ENCODE measurements at regions not wholly inside any gene's neighbourhood (a gene's known extent, or its start where the extent isn't known, plus 50 kb on each side); places are given as distances from the start of the nearest gene placed in this dataset.

DNA sequence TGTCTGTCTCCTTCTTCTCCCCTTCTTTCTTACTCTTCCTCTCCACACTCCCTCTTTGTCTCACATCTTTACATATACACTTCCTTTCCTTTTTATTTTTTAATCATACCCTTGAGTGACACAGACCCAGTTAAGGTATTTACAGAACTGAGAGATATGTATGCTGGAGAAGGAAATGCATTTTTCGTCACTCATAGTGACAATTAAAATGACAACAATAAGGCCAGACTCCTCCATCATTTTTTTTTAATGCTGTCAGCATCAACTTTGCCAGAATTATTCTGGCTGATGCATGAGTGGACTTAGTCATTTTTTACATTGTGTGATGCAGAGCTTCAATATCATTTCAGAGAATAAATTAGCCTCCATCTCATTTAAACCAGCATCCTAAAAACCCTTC is 272.9 kb downstream of the TMEM38B start:
- no peak overlapping the region for H3K27ac ChIP-seq

DNA sequence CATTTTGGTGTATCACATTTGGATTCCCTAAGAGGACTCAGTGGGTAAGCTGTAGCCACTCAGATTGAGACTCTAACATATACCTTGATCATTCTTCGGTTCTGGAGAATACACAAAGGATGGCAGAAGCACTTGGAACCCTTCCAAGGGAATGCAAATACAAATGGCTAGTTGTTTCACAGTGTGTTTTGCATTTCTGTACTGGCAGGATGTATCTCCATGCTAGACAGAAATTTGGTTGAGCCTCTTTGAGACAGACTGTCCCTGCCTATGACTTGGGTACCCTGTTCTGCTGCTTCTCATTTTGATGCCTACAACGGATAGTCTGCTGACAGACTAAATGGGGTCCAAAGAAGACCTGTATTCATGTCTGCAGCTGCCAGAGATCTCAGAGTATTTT is 273.5 kb downstream of the TMEM38B start:
- no peak overlapping the region for H3K27ac ChIP-seq
- TF ChIP-seq ZFX (IDR thresholded peaks at IDR 0.05; ENCODE audit: borderline replicate concordance) = no peak
- TF ChIP-seq, protein P1, sequence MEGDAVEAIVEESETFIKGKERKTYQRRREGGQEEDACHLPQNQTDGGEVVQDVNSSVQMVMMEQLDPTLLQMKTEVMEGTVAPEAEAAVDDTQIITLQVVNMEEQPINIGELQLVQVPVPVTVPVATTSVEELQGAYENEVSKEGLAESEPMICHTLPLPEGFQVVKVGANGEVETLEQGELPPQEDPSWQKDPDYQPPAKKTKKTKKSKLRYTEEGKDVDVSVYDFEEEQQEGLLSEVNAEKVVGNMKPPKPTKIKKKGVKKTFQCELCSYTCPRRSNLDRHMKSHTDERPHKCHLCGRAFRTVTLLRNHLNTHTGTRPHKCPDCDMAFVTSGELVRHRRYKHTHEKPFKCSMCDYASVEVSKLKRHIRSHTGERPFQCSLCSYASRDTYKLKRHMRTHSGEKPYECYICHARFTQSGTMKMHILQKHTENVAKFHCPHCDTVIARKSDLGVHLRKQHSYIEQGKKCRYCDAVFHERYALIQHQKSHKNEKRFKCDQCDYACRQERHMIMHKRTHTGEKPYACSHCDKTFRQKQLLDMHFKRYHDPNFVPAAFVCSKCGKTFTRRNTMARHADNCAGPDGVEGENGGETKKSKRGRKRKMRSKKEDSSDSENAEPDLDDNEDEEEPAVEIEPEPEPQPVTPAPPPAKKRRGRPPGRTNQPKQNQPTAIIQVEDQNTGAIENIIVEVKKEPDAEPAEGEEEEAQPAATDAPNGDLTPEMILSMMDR (IDR thresholded peaks at IDR 0.05) = no peak

More for the DNA sequence above, 272.9 kb downstream of the TMEM38B start:
- TF ChIP-seq ZFX (IDR thresholded peaks at IDR 0.05; ENCODE audit: borderline replicate concordance) = no peak
- TF ChIP-seq, protein P1 (IDR thresholded peaks at IDR 0.05) = no peak

DNA sequence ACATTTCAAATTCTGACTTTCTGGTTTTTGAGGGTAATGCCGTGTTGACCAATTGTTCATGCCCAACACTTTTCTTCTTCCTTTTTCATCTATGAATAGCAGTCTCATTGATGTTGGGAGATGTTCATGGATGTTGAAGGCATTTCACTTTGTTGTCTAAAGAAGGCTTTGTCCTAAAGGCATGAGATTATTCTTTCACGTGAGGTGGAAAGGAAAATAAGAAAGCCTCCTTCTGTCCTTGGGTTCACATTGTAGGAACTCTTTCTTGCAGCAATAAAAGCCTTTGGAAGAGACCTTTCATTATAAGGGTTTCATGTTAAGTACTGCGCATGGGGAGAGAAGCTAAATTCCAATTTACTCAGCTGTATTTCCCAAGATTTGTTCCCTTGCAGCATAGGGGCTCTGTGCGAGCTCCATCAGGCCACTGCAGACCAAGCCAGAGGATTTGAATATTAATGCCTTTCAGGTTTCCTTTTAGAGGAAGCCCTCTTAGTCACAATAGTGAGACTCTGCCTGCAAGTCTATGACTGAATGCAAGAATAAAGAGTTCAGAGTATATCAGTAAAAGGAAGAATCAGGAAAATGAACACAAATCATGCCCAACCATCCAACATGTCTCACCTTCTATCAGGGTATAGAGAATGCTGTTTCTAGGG is 274.6 kb downstream of the TMEM38B start:
- H3K27ac ChIP-seq = no peak overlapping the region
- TF ChIP-seq, protein P1 (IDR thresholded peaks at IDR 0.05) = no peak
- no peak for TF ChIP-seq ZFX (IDR thresholded peaks at IDR 0.05; ENCODE audit: borderline replicate concordance)

DNA sequence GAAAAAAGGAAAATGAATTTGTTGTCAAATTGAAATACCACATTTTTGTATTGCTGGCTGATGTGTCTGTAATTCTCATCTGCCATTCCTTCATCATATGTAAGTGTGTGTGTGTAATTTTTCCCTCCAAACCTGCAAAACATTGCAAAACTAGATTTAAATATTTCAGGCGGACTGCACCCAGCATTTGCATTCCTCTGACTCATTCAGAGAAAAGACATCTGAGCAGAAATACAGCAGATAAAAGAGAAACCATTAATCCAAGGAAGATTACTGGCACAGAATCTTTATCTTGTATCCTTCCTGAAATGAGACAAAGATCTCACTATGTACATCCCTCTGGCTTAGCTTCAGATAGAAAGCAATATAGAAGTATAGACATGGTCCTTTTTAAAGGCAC is 275.3 kb downstream of the TMEM38B start:
- no peak overlapping the region for H3K27ac ChIP-seq
- TF ChIP-seq, protein P1 (IDR thresholded peaks at IDR 0.05) = no peak
- TF ChIP-seq ZFX (IDR thresholded peaks at IDR 0.05; ENCODE audit: borderline replicate concordance) = no peak

DNA sequence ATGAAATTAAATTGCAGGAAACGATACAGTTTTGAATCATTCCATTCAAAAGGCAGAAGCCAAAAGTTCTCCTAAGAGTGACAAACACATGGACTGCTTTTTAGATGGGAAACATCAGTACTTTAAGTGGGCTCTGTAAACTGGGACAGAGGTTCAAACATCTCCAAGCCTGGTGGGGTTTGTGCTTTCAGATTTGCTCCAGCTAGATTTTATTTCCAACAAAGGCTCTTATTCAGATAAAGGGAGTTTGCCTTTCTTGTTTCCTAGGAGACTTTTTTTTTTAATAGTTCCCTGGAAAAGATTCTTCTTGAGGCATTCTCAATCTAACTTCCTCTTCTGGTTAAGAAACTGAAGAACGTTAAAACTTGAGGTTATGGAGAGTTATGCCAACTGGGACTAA is 277.6 kb downstream of the TMEM38B start:
- TF ChIP-seq ZFX (IDR thresholded peaks at IDR 0.05; ENCODE audit: borderline replicate concordance) = no peak
- TF ChIP-seq, protein P1 (IDR thresholded peaks at IDR 0.05) = no peak
- H3K27ac ChIP-seq = no peak overlapping the region

DNA sequence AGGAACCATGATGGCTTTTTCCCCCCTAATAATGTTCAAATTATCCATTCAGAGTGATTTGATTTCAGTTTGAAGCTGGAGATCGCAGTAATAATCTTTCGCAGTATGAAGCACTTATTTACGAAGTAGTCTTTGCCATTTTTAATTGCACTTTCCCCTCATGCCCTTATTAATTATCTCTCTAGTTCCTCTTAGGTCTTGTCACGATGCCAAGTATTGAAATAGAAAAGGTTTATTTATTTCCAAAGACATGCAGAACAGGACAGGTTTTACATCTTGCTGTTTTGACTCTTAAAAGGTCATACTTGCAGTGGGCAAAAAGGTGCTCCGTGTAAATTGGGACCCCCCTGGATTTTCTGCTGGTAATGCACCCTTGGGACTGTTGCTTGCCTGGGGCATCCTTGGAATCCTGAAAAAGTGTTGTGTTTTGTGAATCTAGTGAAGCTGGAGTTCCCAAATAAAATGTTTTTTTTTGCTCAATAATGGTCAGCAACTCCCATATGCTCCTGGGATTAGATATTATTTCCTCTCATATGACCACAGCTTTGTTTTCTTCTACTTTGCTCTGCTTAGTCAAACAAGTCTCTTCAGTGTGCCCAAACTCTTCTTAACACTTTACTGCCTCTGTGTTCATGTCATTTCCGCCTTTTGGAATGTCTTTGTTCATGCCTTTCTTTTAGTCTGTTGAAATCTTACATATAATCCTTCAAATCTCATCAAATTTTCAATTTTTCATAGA is 278.3 kb downstream of the TMEM38B start:
- TF ChIP-seq, protein P1 (IDR thresholded peaks at IDR 0.05) = no peak
- no peak for TF ChIP-seq ZFX (IDR thresholded peaks at IDR 0.05; ENCODE audit: borderline replicate concordance)
- no peak overlapping the region for H3K27ac ChIP-seq

DNA sequence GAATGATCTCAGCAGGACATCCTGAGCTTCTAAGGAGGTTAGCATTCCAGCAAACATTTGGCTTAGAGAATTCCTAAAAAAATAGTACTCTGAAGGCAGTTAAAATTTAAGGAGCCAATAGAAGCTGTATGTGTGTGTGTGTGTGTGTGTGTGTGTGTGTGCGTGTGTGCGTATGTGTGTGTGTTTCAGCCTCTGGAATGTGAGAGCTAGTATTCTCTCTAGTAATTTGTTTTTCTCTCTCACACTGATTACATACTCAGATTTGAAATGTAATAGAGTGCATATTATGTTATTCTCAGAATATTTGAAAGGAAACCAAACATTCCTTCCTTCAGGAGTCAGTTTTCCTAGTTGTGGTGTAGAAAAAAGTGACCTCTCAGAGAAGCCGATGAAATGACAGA is 279.6 kb downstream of the TMEM38B start:
- H3K27ac ChIP-seq = no peak overlapping the region
- no peak for TF ChIP-seq ZFX (IDR thresholded peaks at IDR 0.05; ENCODE audit: borderline replicate concordance)
- TF ChIP-seq, protein P1 (IDR thresholded peaks at IDR 0.05) = no peak

All from 22Rv1 (cell line).